ENCODE measurements at regions not wholly inside any gene's neighbourhood (a gene's known extent, or its start where the extent isn't known, plus 50 kb on each side); places are given as distances from the start of the nearest gene placed in this dataset.

DNA sequence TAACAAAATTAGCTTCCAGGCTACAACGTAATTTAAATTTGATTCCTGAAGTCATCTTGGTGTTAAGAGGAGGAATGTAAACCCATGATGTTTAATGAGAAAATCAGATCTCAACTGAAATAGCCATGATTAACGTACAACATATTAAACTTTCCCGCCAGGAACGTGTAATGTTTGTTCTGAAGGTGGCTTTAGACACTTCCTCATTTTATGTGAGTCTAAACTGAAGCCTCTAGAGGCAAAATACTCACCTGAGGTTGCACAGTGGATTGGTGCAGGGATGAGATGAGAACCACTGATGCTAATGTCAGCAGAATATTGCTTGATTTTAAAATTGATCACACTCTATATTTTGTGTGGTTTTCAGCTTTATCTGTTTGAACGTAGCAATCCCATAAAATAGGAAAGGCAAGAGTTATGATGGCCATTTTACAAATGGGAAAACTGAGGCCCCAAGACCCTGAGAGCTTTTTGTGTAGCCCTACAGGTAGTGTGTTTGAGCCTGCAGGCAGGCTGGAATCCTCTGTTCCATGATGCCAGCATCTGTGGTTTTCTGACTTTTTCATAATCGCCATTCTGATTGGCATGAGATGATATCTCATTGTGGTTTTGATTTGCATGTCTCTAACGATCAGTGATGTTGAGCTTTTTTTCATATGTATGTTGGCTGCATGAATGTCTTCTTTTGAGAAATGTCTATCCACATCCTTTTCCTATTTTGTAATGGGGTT lies 243.7 kb upstream of the BMPER start:
- no peak for FAIRE-seq

DNA sequence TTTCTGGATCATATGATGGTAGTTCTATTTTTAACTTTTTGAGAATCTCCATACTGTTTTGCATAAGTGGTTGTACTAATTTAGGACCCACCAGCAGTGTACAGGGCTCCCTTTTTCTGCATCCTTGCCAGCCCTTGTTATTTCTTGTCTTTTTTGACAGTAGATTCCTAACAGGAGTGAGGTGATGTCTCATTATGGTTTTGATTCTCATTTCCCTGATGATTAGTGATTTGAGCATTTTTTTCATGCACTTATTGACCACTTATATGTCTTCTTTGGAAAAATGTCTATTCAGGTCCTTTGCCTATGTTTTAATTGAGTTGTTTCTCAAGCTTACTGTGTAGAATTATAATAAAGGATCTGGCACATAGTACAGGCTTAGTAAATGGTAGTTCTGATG lies 238.8 kb upstream of the BMPER start:
- no peak for FAIRE-seq

DNA sequence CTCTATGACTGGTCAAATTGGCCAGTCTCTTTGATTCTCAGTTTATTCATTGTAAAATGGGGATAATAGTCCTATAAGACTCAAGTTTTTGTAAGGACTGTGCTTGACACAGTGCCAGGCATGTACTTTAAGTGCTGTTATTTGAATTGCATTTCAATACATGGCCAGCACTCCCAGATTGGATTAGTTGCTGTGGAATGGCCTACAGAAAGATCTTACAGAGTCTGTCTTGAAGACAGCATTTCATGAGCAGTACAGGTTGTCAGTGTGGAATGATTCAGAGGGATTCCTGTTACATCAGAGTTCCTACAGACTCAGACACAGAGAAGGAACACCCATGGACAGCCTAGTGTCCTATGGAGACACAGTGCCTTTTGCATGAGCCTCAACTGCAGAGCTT lies 238.1 kb upstream of the BMPER start:
- no peak for FAIRE-seq

DNA sequence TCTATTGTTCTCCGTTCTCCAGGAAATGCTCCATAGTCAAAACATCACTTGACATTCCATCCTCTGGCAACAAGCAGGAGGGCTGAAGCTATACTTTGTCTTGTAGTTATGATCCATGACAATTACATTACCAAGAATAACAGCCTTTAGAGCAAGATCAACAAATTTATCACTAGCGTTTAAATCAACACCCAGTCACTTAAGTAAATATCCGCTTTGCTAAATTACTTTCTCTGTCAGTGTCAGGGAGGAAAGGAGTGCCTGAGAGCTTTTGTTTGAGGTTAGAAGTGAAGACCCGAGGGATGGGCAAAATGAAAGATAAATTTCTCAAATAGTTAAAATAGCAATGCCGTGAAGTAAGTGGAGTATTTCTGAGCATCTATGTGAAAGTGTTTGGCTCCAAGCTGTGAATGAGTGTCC lies 236.1 kb upstream of the BMPER start:
- peak; percentile 88 for FAIRE-seq

DNA sequence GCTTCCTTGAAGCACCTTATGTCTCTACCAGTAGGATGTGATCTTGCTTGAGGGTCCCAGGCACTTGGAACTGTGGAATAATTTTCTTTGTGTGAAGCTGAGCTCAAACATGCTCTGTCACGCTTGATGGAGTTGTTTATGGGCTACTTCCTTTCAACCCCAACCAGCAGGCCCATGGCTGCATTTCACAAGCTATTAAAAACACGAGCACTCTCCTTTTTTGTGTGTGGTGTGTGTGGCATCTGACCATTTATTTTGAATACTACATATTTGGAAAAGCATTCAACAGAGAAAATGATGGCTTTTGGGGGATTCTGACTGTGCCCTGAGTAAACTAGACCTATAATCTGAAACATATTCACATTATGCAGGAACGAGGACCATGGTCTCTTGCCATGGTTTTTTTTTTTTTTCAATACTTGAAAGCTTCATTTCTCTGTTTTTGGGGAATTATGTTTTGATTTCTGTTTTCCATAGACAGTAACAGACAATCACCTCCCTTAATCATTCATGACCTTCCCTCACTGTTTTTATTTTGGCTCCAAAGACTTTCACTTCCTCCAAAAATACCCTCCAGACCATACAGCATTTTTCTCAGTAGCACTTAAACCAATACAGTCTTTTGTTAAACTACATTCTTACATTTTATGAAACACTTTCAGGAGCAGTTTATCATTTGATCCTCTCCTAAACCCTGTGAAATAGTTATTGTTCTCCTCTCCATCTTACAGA lies 233.6 kb upstream of the BMPER start:
- no peak for FAIRE-seq

DNA sequence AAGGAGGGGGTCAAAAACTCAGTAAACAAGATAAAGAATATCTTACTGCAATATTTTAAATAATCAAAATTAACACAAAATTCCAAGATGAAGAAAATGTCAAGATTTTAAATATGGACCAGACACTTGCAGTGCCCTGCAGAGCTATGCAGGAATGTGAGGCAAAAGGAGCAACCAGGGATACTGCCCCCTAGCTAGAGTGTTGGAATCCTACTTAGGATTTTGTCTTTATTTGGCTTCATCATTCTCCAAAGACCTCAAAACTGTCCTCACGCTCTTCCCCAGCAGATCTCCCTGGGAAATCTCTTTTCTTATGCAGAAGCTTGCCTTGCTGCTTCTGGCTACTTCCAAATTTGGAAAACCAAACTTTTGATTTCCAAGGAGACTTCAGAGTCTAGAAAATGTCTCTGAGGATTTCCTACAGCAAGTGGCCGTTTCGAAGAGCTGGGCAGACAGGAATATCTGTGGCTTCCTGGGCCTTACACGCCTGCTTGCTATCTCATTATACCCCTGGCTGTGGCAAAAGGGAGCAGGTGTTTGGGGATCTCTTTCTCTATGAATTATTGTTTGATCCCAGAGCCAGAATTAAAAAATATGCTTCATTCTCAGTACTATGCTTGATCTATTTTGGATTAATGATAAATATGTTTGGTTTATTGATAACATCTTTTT lies 232.2 kb upstream of the BMPER start:
- FAIRE-seq = no peak

DNA sequence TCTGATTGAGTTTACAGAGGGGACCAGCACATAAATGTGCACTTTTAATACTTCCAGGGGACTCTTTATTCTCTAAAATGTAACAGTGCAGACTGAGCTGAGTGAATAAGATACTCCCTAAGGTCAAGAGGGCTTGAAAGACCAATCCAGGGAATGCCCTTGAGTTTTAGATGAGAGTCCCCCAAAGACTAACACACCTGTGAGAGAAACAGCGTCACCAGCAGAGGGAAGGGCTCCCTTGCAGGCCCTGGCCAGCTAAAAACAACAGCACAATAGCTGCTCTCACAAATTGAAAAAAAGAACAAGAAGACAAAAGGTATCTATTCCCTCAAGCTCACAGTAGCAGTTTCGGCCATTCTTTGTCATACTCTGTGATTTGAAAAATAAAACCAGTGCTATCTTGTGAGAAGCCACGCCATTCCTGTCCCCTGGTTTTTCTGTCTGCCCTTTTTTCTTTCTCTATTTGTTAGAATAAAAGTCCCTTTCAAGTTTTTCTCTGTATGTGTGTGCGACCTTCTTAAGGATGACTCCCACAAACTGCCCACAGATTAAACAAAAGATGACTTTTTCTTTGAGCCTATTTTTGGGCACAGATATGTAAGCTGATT lies 230.4 kb upstream of the BMPER start:
- FAIRE-seq = no peak

DNA sequence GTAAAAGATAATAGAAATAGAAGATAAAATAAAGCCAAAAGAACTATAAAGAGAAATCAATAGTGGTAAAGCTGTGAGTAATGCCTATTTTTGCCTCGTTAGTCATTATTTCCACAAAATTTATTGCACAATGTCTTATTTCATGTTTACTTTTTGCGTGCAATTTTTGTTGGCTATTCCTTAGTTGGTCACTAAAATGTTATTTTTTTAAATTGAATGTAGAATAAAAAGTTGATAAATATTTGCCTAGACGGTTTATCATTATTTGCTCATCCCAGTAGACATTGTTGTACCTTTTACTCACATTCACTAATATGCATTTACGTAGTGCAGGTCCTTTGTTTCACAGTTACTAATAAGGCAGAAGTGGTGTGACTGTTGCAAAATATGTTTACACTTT lies 227.8 kb upstream of the BMPER start:
- no peak for FAIRE-seq

DNA sequence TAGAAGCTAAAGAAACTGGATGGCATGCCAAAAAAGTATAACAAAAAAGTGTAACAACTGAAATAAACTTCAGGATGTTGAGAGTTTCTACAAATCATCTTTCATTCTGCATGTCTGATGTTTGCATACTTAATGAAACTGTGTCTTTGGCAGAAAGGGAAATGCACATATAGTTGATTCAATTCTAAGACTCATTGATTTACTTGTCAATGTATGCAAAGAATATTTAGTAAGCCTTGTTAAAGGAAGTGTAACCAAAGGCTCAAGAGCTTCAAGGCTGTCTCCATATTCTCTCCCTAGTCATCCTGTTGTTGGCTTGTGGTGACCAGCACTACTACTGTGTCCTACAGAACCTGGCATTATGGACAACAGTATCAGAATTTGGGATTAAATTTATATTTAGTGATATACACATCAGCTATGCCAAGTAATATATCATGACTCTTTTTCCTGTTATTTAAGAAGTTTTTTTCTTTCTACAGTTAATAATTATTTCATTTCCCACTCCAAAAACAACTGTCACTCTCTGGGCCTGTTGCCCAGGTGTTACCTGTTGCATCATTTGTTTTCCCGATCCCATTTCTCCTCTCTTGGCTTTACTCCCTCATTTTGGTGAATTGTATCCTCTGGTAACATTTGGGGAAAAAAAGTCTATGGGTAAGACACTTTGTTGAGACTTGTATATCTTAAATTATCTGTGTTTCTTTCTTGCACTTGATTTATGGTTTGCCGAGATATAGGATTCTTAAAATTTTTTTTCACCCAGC lies 226.6 kb upstream of the BMPER start:
- FAIRE-seq = no peak

DNA sequence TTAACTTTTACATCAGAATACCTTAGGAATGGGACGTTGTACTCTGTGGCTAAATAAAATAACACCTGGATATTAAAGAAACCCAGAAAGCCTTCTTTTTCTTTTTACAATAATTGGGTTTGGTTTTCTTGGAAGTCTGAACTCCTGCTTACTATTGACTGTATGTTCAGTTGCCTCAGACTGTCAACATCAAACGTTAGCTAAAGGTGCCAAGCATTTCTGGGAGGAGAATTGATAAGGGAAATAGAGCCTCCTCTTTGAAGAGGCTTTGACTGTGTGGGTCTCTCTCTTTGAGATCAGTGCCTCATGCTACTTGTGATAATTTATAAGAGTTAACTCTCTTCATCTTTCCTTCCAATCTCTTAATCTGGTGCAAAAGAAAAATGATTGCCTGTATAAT lies 224.7 kb upstream of the BMPER start:
- FAIRE-seq = no peak

DNA sequence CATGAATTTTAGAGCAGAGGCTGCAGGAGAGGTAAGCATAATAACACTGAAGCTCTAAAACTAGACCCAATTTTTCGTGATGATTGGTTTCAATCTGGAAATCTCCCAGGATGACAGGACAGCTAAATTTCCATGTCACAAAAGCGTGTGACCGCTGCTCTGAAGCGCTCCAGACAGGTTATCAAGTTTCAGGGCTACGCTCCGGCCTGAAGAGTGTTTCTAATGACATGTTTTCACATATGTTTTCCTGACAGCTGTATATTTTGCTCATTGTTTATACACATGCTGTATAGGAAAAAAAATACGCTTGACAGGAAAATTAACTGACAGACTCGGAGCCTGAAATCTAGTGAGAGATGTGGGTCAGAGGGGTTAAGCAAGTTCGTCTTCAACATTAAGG lies 219.8 kb upstream of the BMPER start:
- FAIRE-seq = no peak

DNA sequence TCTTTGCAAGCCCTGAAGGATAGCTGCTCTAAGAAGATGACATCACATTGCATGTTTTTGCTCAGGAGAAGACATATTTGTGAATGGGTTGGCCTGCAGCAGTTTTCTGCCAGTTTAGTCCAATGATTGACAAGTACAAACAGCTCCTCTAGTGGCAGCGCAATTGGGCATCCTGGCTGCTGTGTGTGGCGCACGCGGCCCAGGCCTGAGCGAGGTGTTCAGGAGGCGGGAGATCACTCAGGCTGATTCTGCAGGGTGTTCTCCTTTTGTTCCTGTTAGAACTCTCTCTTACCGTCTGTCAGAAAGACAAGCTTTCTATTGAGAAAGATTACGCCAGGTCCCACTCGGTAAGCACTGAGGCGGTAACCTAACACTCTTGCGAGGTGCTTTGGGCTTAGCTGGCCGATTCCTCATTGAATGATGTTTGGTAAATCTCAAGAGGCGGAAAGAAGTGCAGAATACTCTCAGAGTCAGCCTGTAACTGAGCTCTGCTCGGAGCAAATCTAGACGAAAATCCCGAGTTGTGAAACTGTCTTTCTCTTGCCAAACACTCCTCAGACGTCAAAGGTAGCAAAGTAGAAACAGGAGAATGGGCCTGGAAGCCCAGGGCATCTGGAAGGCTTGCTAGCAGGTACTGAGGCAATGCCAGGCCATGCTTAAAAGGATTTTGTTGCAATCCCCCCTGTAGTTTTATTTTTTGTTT lies 219.2 kb upstream of the BMPER start:
- no peak for FAIRE-seq

DNA sequence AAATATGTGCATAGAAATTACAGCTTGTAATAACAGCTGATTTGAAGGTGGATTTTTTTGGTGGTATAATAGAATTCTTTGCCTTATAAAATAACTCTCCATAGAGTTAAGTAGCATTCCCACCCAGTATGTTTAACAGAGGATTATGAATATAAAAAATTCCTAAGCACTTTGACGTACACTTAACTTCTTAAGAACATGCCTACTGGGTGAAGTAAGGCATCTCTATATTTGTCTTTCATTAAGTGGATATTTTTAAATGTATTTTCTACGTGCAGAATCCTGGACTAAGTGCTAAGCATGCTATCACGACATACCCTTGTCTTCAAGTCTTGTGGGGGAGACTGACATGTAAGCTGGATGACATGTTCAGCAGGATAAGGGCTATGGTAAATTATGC lies 217.7 kb upstream of the BMPER start:
- no peak for FAIRE-seq

DNA sequence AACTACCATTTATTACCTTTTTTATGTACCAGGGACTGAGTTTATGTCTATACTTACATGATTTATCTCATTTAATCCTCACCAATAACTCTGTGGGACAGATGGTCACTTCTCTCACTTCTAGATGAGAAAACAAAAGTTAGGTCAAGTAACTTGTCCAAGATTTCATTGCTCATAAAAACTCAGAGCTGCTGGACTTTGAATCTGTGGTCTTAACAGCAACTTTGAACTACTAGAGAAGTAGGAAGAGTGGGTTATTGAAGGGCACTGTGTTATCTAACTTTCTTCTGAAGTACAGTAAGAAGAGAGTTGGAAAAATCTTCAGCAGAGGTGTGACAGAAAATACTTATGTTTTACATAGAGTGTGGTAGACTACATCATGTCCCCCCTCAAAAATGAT lies 214.2 kb upstream of the BMPER start:
- FAIRE-seq = no peak

DNA sequence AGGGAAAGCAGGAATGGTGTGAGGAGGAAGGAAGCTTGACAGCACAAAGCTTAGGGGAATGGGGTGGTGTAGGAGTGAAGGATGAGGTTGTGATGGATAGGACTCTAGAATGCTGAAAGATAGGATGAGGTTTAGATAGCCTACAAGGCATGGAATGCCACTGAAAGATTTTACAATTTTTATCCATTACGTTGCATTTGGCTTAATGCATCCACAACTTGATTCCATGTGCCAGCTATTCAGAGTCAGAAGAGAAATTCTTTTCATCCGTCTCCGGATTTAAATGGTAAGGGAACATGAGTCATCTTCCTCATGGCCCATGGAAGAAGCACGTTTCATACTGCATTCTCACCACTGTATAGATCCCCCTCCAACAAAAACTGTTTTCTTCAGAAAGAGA lies 212.4 kb upstream of the BMPER start:
- FAIRE-seq = no peak

DNA sequence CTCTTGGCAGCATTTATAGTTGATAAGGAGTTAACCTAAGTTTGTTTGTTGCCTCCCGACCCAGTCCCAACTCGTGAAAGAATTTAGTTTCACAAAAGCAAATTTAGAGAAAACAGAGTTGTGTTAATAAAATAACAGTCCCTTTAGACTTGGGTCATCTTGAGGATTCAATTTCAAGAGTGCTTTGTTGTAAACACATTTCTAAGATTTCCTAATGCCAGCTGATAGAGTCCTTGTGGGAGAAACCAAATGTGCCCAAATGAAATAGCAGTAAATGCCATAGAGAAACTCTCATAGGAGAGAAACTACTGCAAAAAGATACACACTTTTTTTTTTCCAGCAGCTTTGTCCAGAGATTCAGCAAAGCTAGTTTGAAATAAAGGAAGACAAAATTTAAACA lies 211.3 kb upstream of the BMPER start:
- no peak for FAIRE-seq

DNA sequence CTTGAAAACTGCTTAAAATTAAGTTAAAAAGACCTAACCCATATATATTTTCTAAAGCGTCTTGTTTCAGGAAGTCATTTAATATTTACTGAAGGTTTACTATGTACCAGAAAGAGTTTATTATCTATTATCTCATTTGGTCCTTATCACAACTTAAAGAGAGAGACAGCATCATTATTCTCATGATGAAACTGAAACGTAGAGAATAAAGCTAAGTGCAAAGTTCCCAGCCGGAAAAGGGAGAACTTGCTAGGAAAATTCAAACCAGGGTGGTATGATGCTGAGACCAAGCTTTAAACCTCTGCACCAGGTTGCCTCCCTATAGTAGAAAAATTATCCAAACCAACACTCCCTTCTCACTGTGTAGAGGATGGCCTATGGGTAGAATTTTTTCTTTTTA lies 207.7 kb upstream of the BMPER start:
- no peak for FAIRE-seq

DNA sequence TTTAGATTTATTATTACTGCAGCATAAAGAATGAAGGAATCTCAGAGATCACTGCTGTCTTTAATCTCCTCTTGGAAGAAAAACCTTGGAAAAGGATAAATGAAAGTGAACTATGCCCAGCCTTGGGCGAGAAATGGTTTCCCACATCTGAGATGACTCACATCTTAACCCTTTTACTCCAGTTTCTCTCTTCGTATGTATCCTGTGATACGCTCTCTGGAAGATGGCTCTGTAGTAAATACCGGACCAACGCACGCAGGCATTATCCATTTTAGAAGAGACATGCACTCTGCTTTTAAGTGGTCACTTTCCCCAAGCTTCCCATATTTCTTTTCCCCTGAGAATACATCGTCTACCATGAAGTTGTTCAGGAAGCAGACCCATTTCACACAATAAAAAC lies 207.3 kb upstream of the BMPER start:
- no peak for FAIRE-seq

DNA sequence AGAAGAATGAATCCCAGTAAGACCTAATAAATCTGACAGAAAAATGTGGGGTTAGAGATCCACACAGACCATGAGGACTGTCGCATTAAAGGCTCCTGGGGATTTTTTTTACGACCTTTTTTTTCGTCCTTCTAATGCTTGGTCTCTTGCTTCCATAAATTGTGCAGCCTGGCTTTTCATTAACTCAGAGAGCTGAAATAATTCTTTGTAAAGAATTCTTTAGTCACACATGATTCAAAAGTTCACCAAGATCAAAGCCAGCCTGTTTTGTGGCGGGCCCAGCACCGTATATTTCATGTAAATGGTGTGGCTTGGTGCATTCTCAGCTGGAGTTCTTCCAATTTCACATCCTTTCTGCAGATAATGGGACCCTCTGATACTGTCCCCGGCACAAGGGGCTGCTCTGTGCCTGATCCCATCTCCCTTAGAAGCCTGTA lies 206.6 kb upstream of the BMPER start:
- FAIRE-seq = no peak

DNA sequence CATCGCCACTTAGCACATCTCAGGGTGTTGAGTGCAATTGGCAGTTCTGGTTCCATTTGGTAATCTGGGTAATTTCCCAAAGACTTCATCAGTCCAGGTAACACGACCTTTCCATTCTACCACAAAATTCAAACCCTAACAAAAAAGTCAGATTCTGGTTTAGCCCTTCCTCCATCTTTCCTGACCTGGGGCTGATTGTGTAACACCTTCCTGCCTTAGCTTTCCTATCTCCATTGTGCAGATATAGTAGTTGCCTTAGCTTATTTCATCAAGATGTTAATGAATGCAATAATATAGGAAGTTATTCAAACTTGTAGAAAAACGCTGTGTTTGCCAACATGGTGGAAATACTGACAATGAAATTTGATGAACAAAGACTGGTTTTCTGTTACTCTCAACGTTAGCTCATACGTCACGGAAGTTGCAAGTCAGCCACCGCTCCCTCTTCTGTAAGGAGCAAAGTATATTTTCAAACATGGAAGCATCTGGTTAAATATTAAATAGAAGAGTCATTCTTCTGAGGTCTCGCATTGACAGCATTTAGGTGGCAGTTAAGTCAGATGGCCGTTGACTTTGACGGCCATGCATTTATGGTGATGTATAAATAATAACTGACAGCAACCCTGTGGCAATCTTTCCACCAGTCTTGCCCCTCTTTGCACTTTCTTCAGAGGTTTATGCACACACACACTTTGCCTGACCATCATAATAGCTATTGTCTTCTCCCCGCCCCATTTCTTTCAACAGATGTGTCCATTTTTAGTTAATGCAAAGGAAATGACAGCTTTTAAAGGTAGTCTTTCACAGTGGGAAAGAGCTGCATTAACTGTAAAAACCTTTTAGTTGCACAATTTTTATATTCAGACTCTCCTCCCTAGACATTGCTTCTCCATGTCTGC lies 205.1 kb upstream of the BMPER start:
- no peak for FAIRE-seq

DNA sequence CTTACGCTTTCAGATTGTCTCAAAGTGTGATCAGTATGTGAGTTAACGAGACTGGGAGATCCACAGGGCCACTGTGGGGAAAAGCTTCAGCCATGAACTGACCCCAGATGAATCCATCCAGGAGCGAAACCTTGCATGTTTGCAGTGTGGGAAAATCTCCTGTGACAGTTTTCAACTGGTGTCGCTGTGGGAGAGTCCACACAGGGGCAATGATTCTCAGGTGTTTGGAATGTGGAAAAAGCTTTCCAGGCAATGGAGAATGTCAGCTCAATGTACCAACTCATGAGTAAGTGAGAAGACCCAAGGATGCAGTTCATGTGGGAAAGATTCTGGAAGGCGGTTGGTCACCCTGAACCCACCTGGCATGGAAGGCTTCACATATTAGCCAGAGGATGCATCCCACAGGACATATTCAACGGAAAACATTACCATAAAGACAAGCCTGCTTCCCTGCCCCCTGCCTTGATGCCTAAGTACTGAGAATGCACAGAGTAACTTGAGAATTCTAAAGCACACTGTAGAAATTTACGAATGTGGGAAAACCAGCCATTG lies 204.1 kb upstream of the BMPER start:
- no peak for FAIRE-seq
